Mesenchymal stem cell (in vitro differentiated cells and primary cell): ENCODE measurements at regions not wholly inside any gene's neighbourhood (a gene's known extent, or its start where the extent isn't known, plus 50 kb on each side); places are given as distances from the start of the nearest gene placed in this dataset.

Experiments
- DNase-seq: peaks from one replicate; pipeline ENCODE4 v3.0.0-alpha.2; 2013
- H2AFZ ChIP-seq: one replicate; pipeline ENCODE4 v1.6.1; 2013; ENCODE audit warnings: low read depth, mild to moderate bottlenecking, control low read depth, inconsistent platforms, low read length, moderate library complexity
- H2AK5ac ChIP-seq: 2 replicates; pipeline ENCODE4 v1.6.1; 2013; ENCODE audit warnings: low read length, moderate library complexity, mild to moderate bottlenecking, inconsistent platforms; ENCODE audit not compliant: severe bottlenecking
- H2BK120ac ChIP-seq: one replicate; pipeline ENCODE4 v1.6.1; 2013; ENCODE audit warnings: low read depth, mild to moderate bottlenecking, inconsistent platforms, low read length, moderate library complexity
- H2BK12ac ChIP-seq, 2 experiments: one replicate each; pipeline ENCODE4 v1.6.1; 2013; ENCODE audit warnings: inconsistent platforms in 2 of 2, low read length in 2 of 2, mild to moderate bottlenecking in 2 of 2, moderate library complexity in 2 of 2, control low read depth in 1 of 2
- H2BK15ac ChIP-seq: one replicate; pipeline ENCODE4 v1.6.1; 2013; ENCODE audit warnings: mild to moderate bottlenecking, low read depth, inconsistent platforms; ENCODE audit not compliant: poor library complexity, severe bottlenecking
- H2BK5ac ChIP-seq: 2 replicates; pipeline ENCODE4 v1.6.1; 2013; ENCODE audit warnings: low read depth, mild to moderate bottlenecking, low read length, control low read depth, inconsistent platforms; ENCODE audit not compliant: poor library complexity, severe bottlenecking
- H3K14ac ChIP-seq, 2 experiments: one replicate each; pipeline ENCODE4 v1.6.1; 2013; ENCODE audit warnings: inconsistent platforms in 2 of 2, low read length in 2 of 2, control low read depth in 1 of 2, mild to moderate bottlenecking in 1 of 2, moderate library complexity in 1 of 2
- H3K18ac ChIP-seq, 2 experiments: one replicate each; pipeline ENCODE4 v1.6.1; 2013; ENCODE audit warnings: inconsistent platforms in 2 of 2, low read length in 2 of 2, control low read depth in 1 of 2, low read depth in 1 of 2, mild to moderate bottlenecking in 1 of 2
- H3K23ac ChIP-seq, 2 experiments: one replicate each; pipeline ENCODE4 v1.6.1; 2013; ENCODE audit warnings: inconsistent platforms in 2 of 2, low read length in 2 of 2, mild to moderate bottlenecking in 2 of 2, moderate library complexity in 2 of 2, control low read depth in 1 of 2
- H3K27ac ChIP-seq: 2 replicates; pipeline ENCODE4 v1.5.1; 2013; ENCODE audit warnings: mild to moderate bottlenecking, moderate library complexity, low read length, control low read depth, inconsistent platforms; ENCODE audit not compliant: poor library complexity, severe bottlenecking
- H3K27me3 ChIP-seq, 2 experiments: 2 replicates each; pipeline versions ENCODE4 v1.6.1 to v1.7.0; 2013; ENCODE audit warnings: low read length in 2 of 2, mild to moderate bottlenecking in 2 of 2, moderate library complexity in 2 of 2, control low read depth in 1 of 2, inconsistent platforms in 1 of 2; ENCODE audit not compliant: control insufficient read depth in 1 of 2, insufficient read depth in 1 of 2
- H3K36me3 ChIP-seq, 2 experiments: 2 replicates each; pipeline versions ENCODE4 v1.6.1 to v1.7.0; 2013; ENCODE audit warnings: low read length in 2 of 2, control low read depth in 1 of 2, inconsistent platforms in 1 of 2, low read depth in 1 of 2, mild to moderate bottlenecking in 1 of 2; ENCODE audit not compliant: insufficient read depth in 2 of 2, control insufficient read depth in 1 of 2
- H3K4ac ChIP-seq, 2 experiments: one replicate each; pipeline ENCODE4 v1.6.1; 2013; ENCODE audit warnings: inconsistent platforms in 2 of 2, low read length in 2 of 2, mild to moderate bottlenecking in 2 of 2, moderate library complexity in 2 of 2, control low read depth in 1 of 2, low read depth in 1 of 2
- H3K4me1 ChIP-seq: 2 replicates; pipeline ENCODE4 v1.6.1; 2013; ENCODE audit warnings: low read depth, low read length, control low read depth; ENCODE audit not compliant: control insufficient read depth, insufficient read depth
- H3K4me2 ChIP-seq: 2 replicates; pipeline ENCODE4 v1.6.1; 2013; ENCODE audit warnings: low read length, mild to moderate bottlenecking, inconsistent platforms; ENCODE audit not compliant: poor library complexity, severe bottlenecking
- H3K4me3 ChIP-seq, 2 experiments: 2 replicates each; pipeline versions ENCODE4 v1.5.1 to v1.7.0; 2013; ENCODE audit warnings: low read length in 2 of 2, mild to moderate bottlenecking in 2 of 2, control low read depth in 1 of 2, low read depth in 1 of 2; ENCODE audit not compliant: insufficient read depth in 1 of 2
- H3K79me1 ChIP-seq: replicated peaks from 2 replicates; pipeline ENCODE4 v1.6.1; 2013; ENCODE audit warnings: mild to moderate bottlenecking, control low read depth, low read length, inconsistent platforms; ENCODE audit not compliant: poor library complexity, severe bottlenecking
- H3K9ac ChIP-seq: 2 replicates; pipeline ENCODE4 v1.7.0; 2013; ENCODE audit warnings: mild to moderate bottlenecking, low read length, moderate library complexity
- H3K9me3 ChIP-seq: 2 replicates; pipeline ENCODE4 v1.7.0; 2013; ENCODE audit warnings: mild to moderate bottlenecking, low read length; ENCODE audit not compliant: control insufficient read depth
- H4K8ac ChIP-seq: one replicate; pipeline ENCODE4 v1.6.1; 2013; ENCODE audit warnings: inconsistent platforms, mild to moderate bottlenecking, low read length, moderate library complexity
- H4K91ac ChIP-seq: one replicate; pipeline ENCODE4 v1.6.1; 2013; ENCODE audit warnings: mild to moderate bottlenecking, low read length, inconsistent platforms
- WGBS: methylation state at CpG from one replicate; pipeline ENCODE4 v1.1.7; 2013; ENCODE audit warnings: mixed read lengths; 5-methylcytosine and 5-hydroxymethylcytosine counted together

- Histone ChIP-seq H3K23ac (no peak overlapping the region), H3K36me3 (no peaks in the 10 kb centered on the region), H3K4me1 (no peaks in the 10 kb centered on the region), H4K8ac (no peak overlapping the region), H3K79me1 (no peaks in the 10 kb centered on the region), H2AK5ac (no peak overlapping the region), H2BK120ac (no peak overlapping the region), H3K27me3 (no peaks in the 10 kb centered on the region), H3K27ac (no peak overlapping the region), H4K91ac (no peak overlapping the region), H3K4ac (no peak overlapping the region), H3K9me3 (no peaks in the 10 kb centered on the region), H3K9ac (no peak overlapping the region), H3K18ac (no peak overlapping the region), H2BK12ac (no peak overlapping the region), H3K4me3 (no peak overlapping the region), H3K14ac (no peak overlapping the region), H3K4me2 (no peak overlapping the region), H2AFZ (no peak overlapping the region), H2BK15ac (no peak overlapping the region), H2BK5ac (no peak overlapping the region)
- DNase-seq, result peak; percentile 80
- whole genome bisulfite sequencing, result 13% methylated on average over 1 of the region's 1 CpG
Observed at GRCh38 chr4:28228561-28229491, 1368.2 kb downstream of the STIM2 start.

GRCh38 chr4:28232376-28232775, 1371.7 kb downstream of the STIM2 start:
- H3K4ac ChIP-seq, result no peak overlapping the region
- no peak for DNase-seq
- no peak overlapping the region for H2AK5ac ChIP-seq
- H4K8ac ChIP-seq, result no peak overlapping the region
- no peak overlapping the region for H3K18ac ChIP-seq
- no peak overlapping the region for H3K23ac ChIP-seq
- no peak overlapping the region for H3K27ac ChIP-seq
- no peak overlapping the region for H3K14ac ChIP-seq
- no peak overlapping the region for H2BK5ac ChIP-seq
- no peak overlapping the region for H3K9ac ChIP-seq
- no peaks in the 10 kb centered on the region for H3K4me1 ChIP-seq
- no peak overlapping the region for H4K91ac ChIP-seq
- H2BK12ac ChIP-seq, result no peak overlapping the region
- H3K9me3 ChIP-seq, result no peaks in the 10 kb centered on the region
- 88% methylated on average over 2 of the region's 2 CpGs for WGBS
- no peaks in the 10 kb centered on the region for H3K79me1 ChIP-seq
- H3K4me2 ChIP-seq, result no peak overlapping the region
- H3K36me3 ChIP-seq, result no peaks in the 10 kb centered on the region
- H3K4me3 ChIP-seq, result no peak overlapping the region
- H2BK15ac ChIP-seq, result no peak overlapping the region
- no peak overlapping the region for H2AFZ ChIP-seq
- no peak overlapping the region for H2BK120ac ChIP-seq
- H3K27me3 ChIP-seq, result no peaks in the 10 kb centered on the region

- Histone ChIP-seq H2BK15ac (no peak overlapping the region), H4K8ac (no peak overlapping the region), H3K4ac (no peak overlapping the region), H3K4me1 (no peaks in the 10 kb centered on the region), H2BK5ac (no peak overlapping the region), H3K79me1 (no peaks in the 10 kb centered on the region), H2BK120ac (no peak overlapping the region), H3K36me3 (no peaks in the 10 kb centered on the region), H2AK5ac (no peak overlapping the region), H3K9me3 (no peaks in the 10 kb centered on the region), H2AFZ (no peak overlapping the region), H3K4me2 (no peak overlapping the region), H3K18ac (no peak overlapping the region), H3K23ac (no peak overlapping the region), H3K4me3 (no peak overlapping the region), H3K27me3 (no peaks in the 10 kb centered on the region), H2BK12ac (no peak overlapping the region), H4K91ac (no peak overlapping the region), H3K9ac (no peak overlapping the region), H3K27ac (no peak overlapping the region), H3K14ac (no peak overlapping the region)
- no CpG with 5 or more reads among the region's 1 CpG for WGBS
- no peak for DNase-seq
Observed at GRCh38 chr4:28232951-28233350, 1372.3 kb downstream of the STIM2 start.

- Histone ChIP-seq H3K27me3 (no peaks in the 10 kb centered on the region), H3K27ac (no peak overlapping the region), H3K4me2 (no peak overlapping the region), H2AFZ (no peak overlapping the region), H3K4me1 (no peaks in the 10 kb centered on the region), H4K91ac (no peak overlapping the region), H4K8ac (no peak overlapping the region), H3K79me1 (no peaks in the 10 kb centered on the region), H3K14ac (no peak overlapping the region), H2BK5ac (no peak overlapping the region), H2BK120ac (no peak overlapping the region), H2BK15ac (no peak overlapping the region), H3K9me3 (no peaks in the 10 kb centered on the region), H3K9ac (no peak overlapping the region), H2BK12ac (no peak overlapping the region), H3K36me3 (no peaks in the 10 kb centered on the region), H3K18ac (no peak overlapping the region), H3K4me3 (no peak overlapping the region), H2AK5ac (no peak overlapping the region), H3K4ac (no peak overlapping the region), H3K23ac (no peak overlapping the region)
- no CpG with 5 or more reads among the region's 2 CpGs for WGBS
- DNase-seq, result no peak
Observed at GRCh38 chr4:28233724-28234123, 1373.1 kb downstream of the STIM2 start.
